ENCODE measurements at regions not wholly inside any gene's neighbourhood (a gene's known extent, or its start where the extent isn't known, plus 50 kb on each side); places are given as distances from the start of the nearest gene placed in this dataset.

DNA sequence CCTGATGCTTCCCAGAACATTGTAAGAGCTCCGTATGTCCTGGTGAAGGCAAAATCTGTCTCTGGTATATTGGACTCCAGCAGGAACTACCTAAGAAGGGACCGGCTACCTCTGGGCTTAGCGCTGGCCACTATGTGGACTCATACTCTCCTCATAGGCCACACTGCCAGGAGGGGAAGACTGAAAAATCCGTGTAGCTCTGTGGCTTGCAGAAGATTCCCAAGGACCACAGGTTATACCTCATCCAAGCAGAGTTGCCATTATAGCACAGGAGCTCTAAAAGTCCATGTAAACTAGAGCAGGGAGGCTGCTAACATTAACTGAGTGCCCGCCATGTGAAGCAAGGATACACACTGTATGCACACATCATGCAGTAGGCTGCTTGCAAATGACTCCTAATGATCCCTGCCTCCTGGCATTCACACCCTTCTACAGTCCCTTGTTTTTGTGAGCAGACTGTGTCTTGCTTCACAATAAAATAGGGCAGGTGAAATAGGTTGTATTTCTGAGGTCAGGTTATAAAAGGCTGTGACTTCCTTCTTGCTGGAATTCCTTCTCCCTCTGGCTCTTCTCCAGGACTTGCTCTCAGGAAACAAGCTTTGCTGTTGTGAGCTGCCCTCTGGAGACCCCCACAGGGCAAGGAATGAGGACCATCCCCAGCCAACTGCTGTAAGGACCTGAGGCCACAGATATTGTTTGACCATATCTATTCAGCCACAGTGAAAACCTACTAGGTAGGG, 192.6 kb upstream of the UBL3 start:
- TF ChIP-seq POLR2A (IDR thresholded peaks at IDR 0.05) (no peak), CTCF (IDR thresholded peaks at IDR 0.05) (no peak)

Data from uterus (tissue), 2 donors.